Lower lobe of right lung (tissue), 2 donors: ENCODE measurements at regions not wholly inside any gene's neighbourhood (a gene's known extent, or its start where the extent isn't known, plus 50 kb on each side); places are given as distances from the start of the nearest gene placed in this dataset.

Experiments
- ATAC-seq, 2 donors: fragments of 200-7000 bp; cut with Tn5 transposase; one replicate each; pipeline ENCODE4 v1.9.1; 2020 to 2022; ENCODE audit warnings: mild to moderate bottlenecking in 2 of 2, moderate library complexity in 2 of 2
- DNase-seq: peaks from one replicate; pipeline ENCODE4 v3.0.0-alpha.2; 2020
- H3K27ac ChIP-seq: fragments of 200-600 bp; one replicate; pipeline ENCODE4 v1.8.0; 2022
- H3K27me3 ChIP-seq: fragments of 200-600 bp; one replicate; pipeline ENCODE4 v1.8.0; 2022; ENCODE audit warnings: low read depth
- H3K36me3 ChIP-seq: fragments of 200-600 bp; one replicate; pipeline ENCODE4 v1.8.0; 2022; ENCODE audit warnings: mild to moderate bottlenecking
- H3K4me1 ChIP-seq: fragments of 200-600 bp; one replicate; pipeline ENCODE4 v1.8.0; 2022
- H3K4me3 ChIP-seq: fragments of 200-600 bp; one replicate; pipeline ENCODE4 v1.8.0; 2022; ENCODE audit warnings: mild to moderate bottlenecking
- H3K9me3 ChIP-seq: fragments of 200-600 bp; one replicate; pipeline ENCODE4 v1.8.0; 2022
- intact Hi-C: fragments of 100-400 bp; cut with DNase I; formaldehyde crosslinking; loops from one replicate; pipeline ENCODE4 v1.11.0; 2022
- TF ChIP-seq, protein P1 (sequence below): fragments of 200-600 bp; IDR thresholded peaks from one replicate; pipeline ENCODE4 v1.8.0; 2022; ENCODE audit warnings: antibody characterized with exemption, mild to moderate bottlenecking
- donor health status: DM: no; HTN: yes; CAD: no; lungs with severe emphysema.

DNA sequence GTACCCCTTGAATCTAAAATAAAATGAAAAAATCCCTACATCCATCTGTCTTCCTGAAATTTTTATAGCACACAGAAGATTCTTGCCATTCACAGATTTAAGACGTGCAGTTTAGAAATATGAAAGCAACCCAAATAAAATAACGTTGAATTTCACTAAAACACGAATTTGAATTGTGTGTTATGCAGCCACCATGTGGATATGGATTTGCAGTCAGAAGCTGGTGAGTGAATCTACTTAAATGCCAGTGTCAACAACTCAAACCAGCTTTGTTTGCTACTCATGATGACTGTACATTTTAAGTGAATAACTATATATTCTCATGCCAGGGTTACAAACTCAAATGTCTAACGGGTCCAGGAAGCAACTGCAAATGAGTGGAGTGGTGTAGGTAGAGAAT, 173.0 kb upstream of the HAND2 start:
- Histone ChIP-seq H3K27ac (no peak overlapping the region), H3K4me3 (no peak overlapping the region), H3K4me1 (no peaks in the 10 kb centered on the region), H3K27me3 (no peaks in the 10 kb centered on the region), H3K36me3 (no peaks in the 10 kb centered on the region), H3K9me3 (no peaks in the 10 kb centered on the region)
- TF ChIP-seq, protein P1, sequence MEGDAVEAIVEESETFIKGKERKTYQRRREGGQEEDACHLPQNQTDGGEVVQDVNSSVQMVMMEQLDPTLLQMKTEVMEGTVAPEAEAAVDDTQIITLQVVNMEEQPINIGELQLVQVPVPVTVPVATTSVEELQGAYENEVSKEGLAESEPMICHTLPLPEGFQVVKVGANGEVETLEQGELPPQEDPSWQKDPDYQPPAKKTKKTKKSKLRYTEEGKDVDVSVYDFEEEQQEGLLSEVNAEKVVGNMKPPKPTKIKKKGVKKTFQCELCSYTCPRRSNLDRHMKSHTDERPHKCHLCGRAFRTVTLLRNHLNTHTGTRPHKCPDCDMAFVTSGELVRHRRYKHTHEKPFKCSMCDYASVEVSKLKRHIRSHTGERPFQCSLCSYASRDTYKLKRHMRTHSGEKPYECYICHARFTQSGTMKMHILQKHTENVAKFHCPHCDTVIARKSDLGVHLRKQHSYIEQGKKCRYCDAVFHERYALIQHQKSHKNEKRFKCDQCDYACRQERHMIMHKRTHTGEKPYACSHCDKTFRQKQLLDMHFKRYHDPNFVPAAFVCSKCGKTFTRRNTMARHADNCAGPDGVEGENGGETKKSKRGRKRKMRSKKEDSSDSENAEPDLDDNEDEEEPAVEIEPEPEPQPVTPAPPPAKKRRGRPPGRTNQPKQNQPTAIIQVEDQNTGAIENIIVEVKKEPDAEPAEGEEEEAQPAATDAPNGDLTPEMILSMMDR = no peak
- ATAC-seq (no peak), DNase-seq (no peak)
- intact Hi-C loops = no loop called here

DNA sequence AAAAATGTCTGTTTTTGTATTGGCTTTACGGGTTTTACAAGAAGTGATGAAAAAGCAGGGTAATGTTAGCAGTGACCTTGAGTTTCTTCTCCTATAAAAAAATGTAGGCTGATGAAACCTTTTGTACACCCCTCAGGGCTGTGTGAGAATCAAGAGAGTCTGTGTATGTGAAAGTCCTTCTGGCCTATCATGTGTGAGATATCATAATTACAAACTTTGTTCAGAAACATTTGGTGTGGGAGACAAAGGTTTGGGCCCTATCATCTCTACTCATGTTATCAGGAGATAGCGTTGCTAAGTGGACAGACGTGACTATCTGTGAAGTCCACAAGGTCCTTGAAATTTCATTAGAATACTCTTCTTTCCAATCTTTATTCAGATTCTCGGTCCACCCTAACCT, 170.6 kb upstream of the HAND2 start:
- intact Hi-C loops = no loop called here
- TF ChIP-seq, protein P1 = no peak
- Histone ChIP-seq H3K4me1 (no peaks in the 10 kb centered on the region), H3K27me3 (no peaks in the 10 kb centered on the region), H3K9me3 (no peaks in the 10 kb centered on the region), H3K4me3 (no peak overlapping the region), H3K27ac (no peak overlapping the region), H3K36me3 (no peaks in the 10 kb centered on the region)
- DNase-seq (no peak), ATAC-seq (no peak)

DNA sequence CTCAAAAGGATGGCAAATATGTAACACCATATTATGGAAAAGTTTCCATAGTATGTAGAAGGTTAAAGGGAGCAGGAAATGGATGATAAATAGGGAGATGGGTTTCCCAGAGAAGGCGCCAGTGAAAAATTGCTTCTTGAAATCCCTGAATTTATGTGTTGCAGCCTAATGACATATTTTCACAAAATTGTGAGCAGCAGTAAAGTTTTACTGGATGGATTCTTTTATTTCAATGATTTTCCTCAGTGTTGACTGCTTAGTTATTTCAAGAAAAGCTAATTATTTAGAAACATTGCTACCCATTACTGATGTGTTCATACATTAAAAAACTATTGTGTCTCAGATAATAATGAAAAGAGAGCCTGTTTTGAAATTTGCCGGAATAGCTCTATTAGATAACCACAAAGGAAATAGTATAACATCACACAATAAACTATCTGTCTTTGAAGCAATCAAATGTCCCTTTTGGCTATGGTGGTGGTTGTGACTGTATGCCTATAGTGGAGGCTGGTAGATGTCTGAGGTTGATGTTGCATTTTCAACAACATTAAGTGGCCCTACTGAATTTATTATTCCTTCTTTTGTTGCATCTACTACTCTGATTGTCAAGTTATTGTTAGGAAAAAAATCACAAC, 169.9 kb upstream of the HAND2 start:
- H3K27ac ChIP-seq = no peak overlapping the region
- ATAC-seq = no peak
- TF ChIP-seq, protein P1 = no peak
- H3K9me3 ChIP-seq = no peaks in the 10 kb centered on the region
- no peaks in the 10 kb centered on the region for H3K36me3 ChIP-seq
- DNase-seq = no peak
- intact Hi-C loops = no loop called here
- H3K4me3 ChIP-seq = no peak overlapping the region
- no peaks in the 10 kb centered on the region for H3K4me1 ChIP-seq
- no peaks in the 10 kb centered on the region for H3K27me3 ChIP-seq

DNA sequence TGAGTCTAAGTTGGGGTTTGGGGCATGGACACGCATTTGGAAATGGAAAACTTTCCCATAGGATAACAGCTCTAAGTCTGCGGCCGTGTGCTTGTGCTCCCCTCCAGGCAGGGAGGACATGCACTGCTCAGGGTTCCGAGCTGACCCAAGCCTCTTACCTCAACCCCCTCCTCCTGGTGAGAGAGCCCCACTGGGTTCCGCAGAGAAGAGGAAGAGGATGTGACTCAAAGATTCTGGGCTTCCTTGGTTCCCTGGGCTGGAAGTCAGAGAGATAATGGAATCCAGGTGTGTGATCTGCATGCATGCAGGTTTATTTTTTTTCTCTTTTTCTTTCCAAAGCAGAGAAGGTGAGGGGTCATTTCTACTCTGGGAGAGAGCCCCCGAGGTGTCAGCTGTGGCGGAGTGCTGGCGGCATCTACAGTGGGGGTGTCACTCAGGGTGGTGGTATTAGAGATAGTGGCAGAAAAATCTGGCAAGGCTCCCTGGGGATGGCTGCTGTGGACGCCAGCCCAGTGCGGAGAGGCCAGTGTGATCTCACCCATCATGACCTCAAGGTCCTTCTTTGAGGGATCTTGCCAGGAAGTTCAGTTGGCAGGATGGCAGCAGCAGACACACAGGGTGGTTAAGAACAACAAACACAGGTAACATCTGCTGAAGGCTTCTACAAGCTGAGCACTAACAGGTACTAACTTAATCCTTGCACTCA, 168.7 kb upstream of the HAND2 start:
- TF ChIP-seq, protein P1 = no peak
- Histone ChIP-seq H3K4me1 (no peaks in the 10 kb centered on the region), H3K27ac (no peak overlapping the region), H3K36me3 (no peaks in the 10 kb centered on the region), H3K9me3 (no peaks in the 10 kb centered on the region), H3K4me3 (no peak overlapping the region), H3K27me3 (no peaks in the 10 kb centered on the region)
- ATAC-seq (no peak), DNase-seq (no peak)
- intact Hi-C loops = no loop called here

DNA sequence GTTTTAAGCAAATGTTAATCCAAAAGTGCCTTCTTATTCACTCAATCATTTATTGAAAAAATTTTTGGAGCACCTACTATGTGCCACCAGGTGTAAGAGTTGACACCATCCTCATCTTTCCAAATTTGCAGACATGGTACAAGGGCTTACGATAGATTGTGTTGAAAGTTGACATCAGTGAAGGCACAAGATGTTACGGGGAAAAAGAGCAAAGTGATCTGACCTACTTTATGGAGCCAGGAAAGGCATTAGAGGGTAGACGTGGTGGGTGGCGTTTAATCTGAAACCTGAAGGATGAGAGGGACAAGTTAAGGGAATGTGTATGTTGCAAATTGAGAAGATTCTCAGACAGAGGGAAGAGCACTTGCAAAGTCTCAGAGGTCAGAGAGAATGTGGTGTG, 167.8 kb upstream of the HAND2 start:
- DNase-seq (no peak), ATAC-seq (no peak)
- TF ChIP-seq, protein P1 = no peak
- H3K36me3 ChIP-seq = no peaks in the 10 kb centered on the region
- no peak overlapping the region for H3K4me3 ChIP-seq
- no peaks in the 10 kb centered on the region for H3K4me1 ChIP-seq
- no peaks in the 10 kb centered on the region for H3K9me3 ChIP-seq
- intact Hi-C loops = no loop called here
- H3K27me3 ChIP-seq = no peaks in the 10 kb centered on the region
- H3K27ac ChIP-seq = no peak overlapping the region
